ENCODE measurements at regions not wholly inside any gene's neighbourhood (a gene's known extent, or its start where the extent isn't known, plus 50 kb on each side); places are given as distances from the start of the nearest gene placed in this dataset.

- TF ChIP-seq CTCF (IDR thresholded peaks at IDR 0.05) (no peak), POLR2A (IDR thresholded peaks at IDR 0.05) (no peak)
These were observed 696.5 kb downstream of the CDH11 start for GRCh38 chr16:64425381-64425780.

Data from thyroid gland (tissue), 4 donors.